Body of pancreas (tissue), 4 donors: ENCODE measurements at regions not wholly inside any gene's neighbourhood (a gene's known extent, or its start where the extent isn't known, plus 50 kb on each side); places are given as distances from the start of the nearest gene placed in this dataset.
"Not testable (repeated sequence)": the region's sequence is repeated elsewhere in the genome, so short reads cannot be mapped to it uniquely, and the experiment has no call there.

Experiments used
- ATAC-seq: fragments of 150-250 bp; one replicate; pipeline ENCODE4 v1.9.1; 2016
- DNase-seq, 4 donors: peaks; one replicate each; pipeline ENCODE4 v3.0.0-alpha.2; 2019
- H3K27ac ChIP-seq, 4 donors: fragments of 200-600 bp; sonication (generic); 1 replicate in 3 of 4; 2 replicates in 1 of 4; pipeline versions ENCODE4 v1.5.1 to v1.6.1; 2016 to 2019; ENCODE audit warnings: mild to moderate bottlenecking in 1 of 4, mixed read lengths in 1 of 4, moderate library complexity in 1 of 4
- H3K27me3 ChIP-seq, 2 donors: fragments of 200-600 bp; sonication (generic); one replicate each; pipeline ENCODE4 v1.6.0; 2016; ENCODE audit warnings: mild to moderate bottlenecking in 1 of 2
- H3K36me3 ChIP-seq, 2 donors: fragments of 200-600 bp; sonication (generic); replicated peaks in 1 of 2; 2 replicates each; pipeline ENCODE4 v1.5.1; 2016; ENCODE audit warnings: low read depth in 2 of 2; ENCODE audit not compliant: insufficient read depth in 1 of 2
- H3K4me1 ChIP-seq: fragments of 200-600 bp; sonication (generic); one replicate; pipeline ENCODE4 v1.6.0; 2016
- H3K4me3 ChIP-seq, 2 donors: fragments of 200-600 bp; sonication (generic); 1 replicate in 1 of 2; 2 replicates in 1 of 2; pipeline ENCODE4 v1.5.1; 2016 to 2019
- H3K9me3 ChIP-seq, 3 donors: fragments of 200-600 bp; sonication (generic); 1 replicate in 2 of 3; 2 replicates in 1 of 3; pipeline ENCODE4 v1.5.1; 2016
- POLR2A ChIP-seq, 3 donors: fragments of 450-650 bp; IDR thresholded peaks; one replicate each; pipeline ENCODE4 v1.6.1; 2016; ENCODE audit warnings: antibody characterized with exemption in 3 of 3, mild to moderate bottlenecking in 2 of 3
- WGBS, 2 donors: methylation state at CpG; one replicate each; pipeline ENCODE4 v1.1.5; 2017; 5-methylcytosine and 5-hydroxymethylcytosine counted together
- intact Hi-C: fragments of 100-400 bp; cut with DNase I; formaldehyde crosslinking; loops from one replicate; pipeline ENCODE4 v1.15.1; 2023
- TF ChIP-seq, protein P1 (sequence below), 7 experiments: fragments of 450-650 bp in 4 of 7; fragments of 200-600 bp in 3 of 7; sonication (generic) in 3 of 7; IDR thresholded peaks; one replicate each; pipeline ENCODE4 v1.5.1; 2016 to 2019; ENCODE audit warnings: antibody characterized with exemption in 7 of 7

- Histone ChIP-seq H3K4me1 (no peaks in the 10 kb centered on the region), H3K4me3 (no peak overlapping the region), H3K9me3 (no peaks in the 10 kb centered on the region), H3K27me3 (no peaks in the 10 kb centered on the region), H3K36me3 (no peaks in the 10 kb centered on the region), H3K27ac (no peak overlapping the region)
- TF ChIP-seq, protein P1, sequence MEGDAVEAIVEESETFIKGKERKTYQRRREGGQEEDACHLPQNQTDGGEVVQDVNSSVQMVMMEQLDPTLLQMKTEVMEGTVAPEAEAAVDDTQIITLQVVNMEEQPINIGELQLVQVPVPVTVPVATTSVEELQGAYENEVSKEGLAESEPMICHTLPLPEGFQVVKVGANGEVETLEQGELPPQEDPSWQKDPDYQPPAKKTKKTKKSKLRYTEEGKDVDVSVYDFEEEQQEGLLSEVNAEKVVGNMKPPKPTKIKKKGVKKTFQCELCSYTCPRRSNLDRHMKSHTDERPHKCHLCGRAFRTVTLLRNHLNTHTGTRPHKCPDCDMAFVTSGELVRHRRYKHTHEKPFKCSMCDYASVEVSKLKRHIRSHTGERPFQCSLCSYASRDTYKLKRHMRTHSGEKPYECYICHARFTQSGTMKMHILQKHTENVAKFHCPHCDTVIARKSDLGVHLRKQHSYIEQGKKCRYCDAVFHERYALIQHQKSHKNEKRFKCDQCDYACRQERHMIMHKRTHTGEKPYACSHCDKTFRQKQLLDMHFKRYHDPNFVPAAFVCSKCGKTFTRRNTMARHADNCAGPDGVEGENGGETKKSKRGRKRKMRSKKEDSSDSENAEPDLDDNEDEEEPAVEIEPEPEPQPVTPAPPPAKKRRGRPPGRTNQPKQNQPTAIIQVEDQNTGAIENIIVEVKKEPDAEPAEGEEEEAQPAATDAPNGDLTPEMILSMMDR (IDR thresholded peaks at IDR 0.05) = no peak
- no peak for TF ChIP-seq POLR2A (IDR thresholded peaks at IDR 0.05)
- DNase-seq = no peak
- ATAC-seq = no peak
- WGBS, 2 donors = 55 to 67% methylated on average over 44 of the region's 44 CpGs
- intact Hi-C loops = no loop called here
Measured at GRCh38 chr21:9767592-9768375, 753.6 kb upstream of the TPTE start.

- H3K36me3 ChIP-seq, DNase-seq, H3K9me3 ChIP-seq: not testable (repeated sequence)
Measured at GRCh38 chr21:9768376-9769130, 752.8 kb upstream of the TPTE start.

DNA sequence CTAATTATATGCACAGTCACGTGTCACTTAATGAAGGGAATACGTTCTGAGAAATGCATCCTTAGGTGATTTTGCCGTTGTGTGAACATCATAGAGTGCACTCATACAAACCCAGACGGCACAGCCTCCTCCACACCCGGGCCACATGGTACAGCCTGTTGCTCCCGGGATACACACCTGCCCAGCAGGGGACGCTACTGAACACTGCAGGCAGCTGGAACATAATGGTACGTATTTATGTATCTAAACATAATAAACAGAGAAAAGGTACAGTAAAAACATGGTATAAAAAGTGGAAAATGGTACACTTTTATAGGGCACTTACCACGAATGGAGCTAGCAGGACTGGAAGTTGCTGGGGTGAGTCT lies 752.3 kb upstream of the TPTE start:
- H3K27me3 ChIP-seq, H3K4me1 ChIP-seq, ATAC-seq, DNase-seq, H3K4me3 ChIP-seq, H3K27ac ChIP-seq, H3K36me3 ChIP-seq, H3K9me3 ChIP-seq, intact Hi-C loops: not testable (repeated sequence)
- 61 to 67% methylated on average over 9 of the region's 9 CpGs for WGBS, 2 donors

More at GRCh38 chr21:9768376-9769130, 752.8 kb upstream of the TPTE start:
- H3K4me3 ChIP-seq, intact Hi-C loops, H3K4me1 ChIP-seq, H3K27me3 ChIP-seq, H3K27ac ChIP-seq, ATAC-seq: not testable (repeated sequence)
- WGBS, 2 donors = 63 to 81% methylated on average over 21 of the region's 21 CpGs

GRCh38 chr21:9769718-9770690 lies 751.4 kb upstream of the TPTE start:
- ATAC-seq, DNase-seq, H3K9me3 ChIP-seq, H3K4me1 ChIP-seq, intact Hi-C loops, H3K27ac ChIP-seq, H3K27me3 ChIP-seq, H3K36me3 ChIP-seq, H3K4me3 ChIP-seq: not testable (repeated sequence)
- 49 to 60% methylated on average over 17 of the region's 17 CpGs for WGBS, 2 donors

DNA sequence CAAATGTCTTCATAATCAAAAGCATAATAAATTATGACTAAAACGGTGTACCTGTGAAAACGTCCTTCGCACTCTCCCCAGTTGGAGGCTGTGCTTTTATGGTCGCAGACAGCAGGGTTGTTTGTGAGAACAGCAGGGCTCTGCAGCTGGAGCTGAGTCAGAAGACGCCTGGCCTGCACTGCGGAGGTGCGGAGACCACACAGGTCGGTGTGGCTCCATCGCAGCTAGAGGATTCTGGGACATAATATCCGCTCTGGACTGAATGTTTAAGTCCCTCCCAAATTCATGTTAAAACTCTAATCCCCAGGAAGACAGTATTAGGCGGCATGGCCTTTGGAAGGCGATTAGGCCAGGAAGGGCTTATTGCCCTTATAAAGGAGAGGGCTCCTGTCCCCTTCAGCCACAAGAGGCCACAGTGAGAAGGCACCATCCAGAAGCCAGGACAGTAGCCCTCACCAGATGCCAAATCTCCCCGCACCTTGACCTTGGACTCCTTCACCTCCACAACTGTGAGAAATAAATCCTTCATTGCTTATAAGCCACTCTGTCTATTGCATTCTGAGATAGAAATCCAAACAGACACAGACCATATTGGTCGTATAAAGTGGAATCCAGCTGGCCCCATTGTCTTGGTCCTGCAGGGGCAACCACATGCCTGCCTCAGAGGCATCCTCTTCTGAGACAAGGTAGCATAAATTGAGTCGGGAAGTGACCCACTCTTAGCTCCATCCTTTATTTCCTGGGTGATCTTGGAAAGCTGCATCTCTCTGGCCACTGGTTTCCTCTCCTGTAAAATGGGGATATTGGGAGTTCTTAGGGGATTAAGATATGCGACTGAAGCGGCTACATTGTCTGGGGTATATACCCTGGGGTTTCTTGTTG lies 749.7 kb upstream of the TPTE start:
- intact Hi-C loops, H3K36me3 ChIP-seq, H3K27ac ChIP-seq, H3K9me3 ChIP-seq, H3K4me1 ChIP-seq, H3K4me3 ChIP-seq, DNase-seq, ATAC-seq, H3K27me3 ChIP-seq: not testable (repeated sequence)
- WGBS, 2 donors = 46 to 61% methylated on average over 17 of the region's 17 CpGs

DNA sequence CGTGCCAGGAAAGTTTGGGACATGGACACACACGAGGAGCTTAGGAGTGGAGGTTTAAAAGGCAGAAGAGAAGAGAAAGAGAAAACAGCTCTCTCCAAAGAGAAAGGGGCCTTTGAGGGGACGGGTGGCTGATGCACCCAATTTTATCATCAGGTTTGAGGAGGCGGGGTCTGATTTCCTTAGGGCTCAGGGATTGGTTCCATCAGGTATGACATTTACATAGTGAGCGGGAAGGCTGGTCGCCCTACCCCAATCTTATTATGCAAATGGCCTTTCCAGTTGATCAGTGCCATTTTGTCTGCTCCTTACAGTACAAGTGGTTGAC lies 749.1 kb upstream of the TPTE start:
- 39 to 53% methylated on average over 6 of the region's 6 CpGs for WGBS, 2 donors
- H3K9me3 ChIP-seq = no peaks in the 10 kb centered on the region
- no peaks in the 10 kb centered on the region for H3K36me3 ChIP-seq
- intact Hi-C loops = no loop called here
- no peak overlapping the region for H3K27ac ChIP-seq
- DNase-seq (no peak), ATAC-seq (no peak)
- H3K4me3 ChIP-seq = no peak overlapping the region
- no peaks in the 10 kb centered on the region for H3K27me3 ChIP-seq
- TF ChIP-seq, protein P1 (IDR thresholded peaks at IDR 0.05) = no peak
- TF ChIP-seq POLR2A (IDR thresholded peaks at IDR 0.05) = no peak
- H3K4me1 ChIP-seq = no peaks in the 10 kb centered on the region

GRCh38 chr21:9772877-9773420 lies 748.4 kb upstream of the TPTE start:
- intact Hi-C loops, H3K27me3 ChIP-seq, H3K4me1 ChIP-seq, H3K4me3 ChIP-seq, DNase-seq, H3K9me3 ChIP-seq, H3K27ac ChIP-seq, H3K36me3 ChIP-seq, ATAC-seq: not testable (repeated sequence)
- 46 to 52% methylated on average over 8 of the region's 8 CpGs for WGBS, 2 donors
